ENCODE measurements at regions not wholly inside any gene's neighbourhood (a gene's known extent, or its start where the extent isn't known, plus 50 kb on each side); places are given as distances from the start of the nearest gene placed in this dataset.
A peak's percentile ranks its signal among the peaks of the same experiment; 100 is the strongest.

DNA sequence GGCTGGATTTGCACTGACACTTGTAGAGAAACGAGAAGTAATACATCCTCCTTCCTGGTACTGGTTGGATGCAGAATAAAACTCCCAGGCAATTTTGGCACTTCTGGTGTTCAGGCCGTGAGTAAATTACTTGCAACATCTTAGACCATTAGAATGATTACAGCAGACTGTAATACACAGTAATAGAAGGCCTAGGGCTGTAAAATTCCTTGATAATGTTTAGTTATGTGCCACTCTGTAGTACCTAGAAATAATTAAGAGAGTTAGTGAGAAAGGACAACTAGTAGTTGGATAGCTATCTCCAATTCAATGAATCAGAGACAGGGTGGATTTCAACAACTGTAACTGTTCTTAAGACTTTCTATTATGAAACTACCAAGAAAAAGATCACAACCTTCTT is 356.3 kb upstream of the SETBP1 start:
- TF ChIP-seq, protein P1, sequence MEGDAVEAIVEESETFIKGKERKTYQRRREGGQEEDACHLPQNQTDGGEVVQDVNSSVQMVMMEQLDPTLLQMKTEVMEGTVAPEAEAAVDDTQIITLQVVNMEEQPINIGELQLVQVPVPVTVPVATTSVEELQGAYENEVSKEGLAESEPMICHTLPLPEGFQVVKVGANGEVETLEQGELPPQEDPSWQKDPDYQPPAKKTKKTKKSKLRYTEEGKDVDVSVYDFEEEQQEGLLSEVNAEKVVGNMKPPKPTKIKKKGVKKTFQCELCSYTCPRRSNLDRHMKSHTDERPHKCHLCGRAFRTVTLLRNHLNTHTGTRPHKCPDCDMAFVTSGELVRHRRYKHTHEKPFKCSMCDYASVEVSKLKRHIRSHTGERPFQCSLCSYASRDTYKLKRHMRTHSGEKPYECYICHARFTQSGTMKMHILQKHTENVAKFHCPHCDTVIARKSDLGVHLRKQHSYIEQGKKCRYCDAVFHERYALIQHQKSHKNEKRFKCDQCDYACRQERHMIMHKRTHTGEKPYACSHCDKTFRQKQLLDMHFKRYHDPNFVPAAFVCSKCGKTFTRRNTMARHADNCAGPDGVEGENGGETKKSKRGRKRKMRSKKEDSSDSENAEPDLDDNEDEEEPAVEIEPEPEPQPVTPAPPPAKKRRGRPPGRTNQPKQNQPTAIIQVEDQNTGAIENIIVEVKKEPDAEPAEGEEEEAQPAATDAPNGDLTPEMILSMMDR (conservative IDR thresholded peaks at IDR 0.05) = no peak
- TF ChIP-seq ZFX (IDR thresholded peaks at IDR 0.05) = no peak
- no peak overlapping the region for H3K27ac ChIP-seq

DNA sequence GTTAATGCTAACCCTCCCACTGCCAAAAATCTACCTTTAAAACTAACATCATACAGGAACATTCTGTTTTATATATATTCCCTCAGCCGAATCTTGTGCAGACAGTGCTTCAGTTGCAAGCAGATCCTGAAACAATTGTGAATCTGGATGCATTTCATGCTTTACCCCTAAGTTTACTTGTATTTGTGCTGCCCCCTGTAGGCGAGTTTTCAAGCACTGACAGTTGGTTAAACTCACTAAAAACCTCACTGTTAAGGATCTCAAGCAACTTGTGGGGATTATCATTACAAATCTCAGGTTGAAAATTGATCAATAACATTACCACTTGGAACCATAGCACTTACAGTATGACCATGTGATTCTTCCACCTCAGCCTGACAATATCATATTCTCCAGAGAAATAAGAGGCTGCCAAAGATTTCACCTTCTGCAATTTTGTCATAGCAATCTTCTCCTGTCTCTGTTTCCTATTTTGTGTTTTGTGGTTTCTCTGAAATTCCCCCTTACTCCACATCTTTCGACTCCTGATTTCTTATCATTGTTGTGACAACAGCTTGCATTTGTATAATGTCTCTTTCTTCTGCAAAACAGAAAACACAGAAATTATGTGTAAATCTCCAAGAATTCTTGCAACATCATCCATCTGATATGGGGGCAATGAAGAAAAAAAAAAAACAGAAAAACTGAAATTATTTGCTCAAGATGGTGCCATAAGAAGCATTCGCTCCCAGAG is 354.6 kb upstream of the SETBP1 start:
- no peak overlapping the region for H3K27ac ChIP-seq
- TF ChIP-seq ZFX (IDR thresholded peaks at IDR 0.05) = no peak
- TF ChIP-seq, protein P1 (conservative IDR thresholded peaks at IDR 0.05) = peak; percentile 70

- peak overlapping the region; percentile 62 for H3K27ac ChIP-seq
- TF ChIP-seq, protein P1 (conservative IDR thresholded peaks at IDR 0.05) = no peak
- no peak for TF ChIP-seq ZFX (IDR thresholded peaks at IDR 0.05)
These were observed 348.8 kb upstream of the SETBP1 start for GRCh38 chr18:44331656-44332570.

DNA sequence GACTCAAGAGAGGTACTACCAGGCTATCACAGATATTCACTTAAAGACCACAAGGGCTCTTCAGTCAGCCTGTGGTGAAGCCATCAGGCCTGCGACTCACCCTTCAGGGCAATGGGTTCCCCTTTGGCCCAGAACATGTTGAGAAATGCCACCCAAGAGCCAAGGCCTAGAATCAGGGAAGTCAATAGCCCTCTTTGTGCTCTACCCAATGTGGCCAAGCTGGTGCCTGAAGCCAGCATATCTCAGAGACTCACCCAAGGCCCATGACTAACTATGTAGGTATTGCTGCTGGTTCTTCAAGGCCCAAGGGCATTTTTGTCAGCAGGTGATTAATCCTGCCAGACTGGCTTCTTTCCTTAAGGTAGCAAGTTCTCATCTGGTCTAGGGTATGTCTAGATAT is 338.9 kb upstream of the SETBP1 start:
- TF ChIP-seq, protein P1 (conservative IDR thresholded peaks at IDR 0.05) = no peak
- TF ChIP-seq ZFX (IDR thresholded peaks at IDR 0.05) = no peak
- H3K27ac ChIP-seq = 0 out of 2 replicates have a peak overlapping the region, but pooled peaks have one; percentile 6

DNA sequence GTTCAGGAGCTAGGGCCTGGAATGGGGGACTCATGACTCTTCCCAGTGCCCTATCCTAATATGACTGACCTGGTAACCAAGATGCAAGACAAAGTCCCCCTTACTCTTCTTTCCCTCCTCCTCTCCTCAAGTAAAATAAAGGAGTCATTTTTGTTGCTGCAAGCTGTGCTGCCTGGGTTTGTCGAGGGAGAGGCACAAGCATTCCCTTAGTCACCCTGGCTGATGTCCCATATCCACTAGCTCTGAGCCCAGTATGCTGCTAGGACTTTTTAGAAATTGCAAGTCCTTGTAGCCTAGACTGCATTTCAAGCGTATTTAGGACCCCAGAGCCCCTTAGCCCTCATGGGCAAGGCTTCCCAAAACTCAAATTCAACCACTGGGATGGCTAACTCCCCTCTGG is 338.5 kb upstream of the SETBP1 start:
- H3K27ac ChIP-seq = no peak overlapping the region
- TF ChIP-seq, protein P1 (conservative IDR thresholded peaks at IDR 0.05) = no peak
- no peak for TF ChIP-seq ZFX (IDR thresholded peaks at IDR 0.05)

DNA sequence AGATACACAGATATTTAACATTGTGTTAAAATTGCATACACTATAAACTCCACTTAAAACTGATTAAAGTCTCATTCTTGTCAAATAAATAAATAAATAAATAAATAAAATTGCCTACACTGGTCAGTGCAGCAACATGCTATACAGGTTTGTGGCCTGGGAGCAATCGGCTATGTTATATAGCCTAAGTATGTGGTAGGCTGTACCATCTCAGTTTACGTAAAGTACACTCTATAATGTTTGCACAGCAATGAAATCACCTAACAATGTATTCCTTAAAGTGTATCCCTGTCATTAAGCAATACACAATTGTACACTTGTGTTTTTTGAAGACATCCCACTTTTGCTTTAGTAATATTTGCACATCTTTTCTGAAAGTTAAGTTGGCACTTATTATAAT is 337.7 kb upstream of the SETBP1 start:
- H3K27ac ChIP-seq = no peak overlapping the region
- TF ChIP-seq, protein P1 (conservative IDR thresholded peaks at IDR 0.05) = no peak
- no peak for TF ChIP-seq ZFX (IDR thresholded peaks at IDR 0.05)

DNA sequence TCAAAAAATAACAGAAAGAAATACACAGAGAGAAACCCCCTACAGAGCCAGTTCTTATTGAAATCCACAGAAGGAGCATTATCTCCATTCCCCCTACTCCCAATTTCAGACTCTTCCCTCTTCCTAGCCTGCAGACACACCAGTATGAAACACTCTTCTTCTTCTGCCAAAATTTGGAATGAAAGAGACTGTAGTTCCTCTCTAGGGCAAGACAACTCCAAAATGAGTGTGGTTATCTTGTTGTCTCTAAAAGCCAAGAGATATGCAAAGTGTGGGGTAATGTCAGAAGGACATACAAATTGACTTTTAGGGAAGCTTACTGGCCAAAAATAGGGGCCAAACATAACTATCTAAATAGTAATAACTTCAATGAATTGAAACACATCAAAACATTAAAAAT is 337.1 kb upstream of the SETBP1 start:
- H3K27ac ChIP-seq = no peak overlapping the region
- TF ChIP-seq ZFX (IDR thresholded peaks at IDR 0.05) = no peak
- TF ChIP-seq, protein P1 (conservative IDR thresholded peaks at IDR 0.05) = no peak
